Body of pancreas (tissue), 4 donors: ENCODE measurements at regions not wholly inside any gene's neighbourhood (a gene's known extent, or its start where the extent isn't known, plus 50 kb on each side); places are given as distances from the start of the nearest gene placed in this dataset.

Source experiments
- ATAC-seq: fragments of 150-250 bp; one replicate; pipeline ENCODE4 v1.9.1; 2016
- DNase-seq, 4 donors: peaks; one replicate each; pipeline ENCODE4 v3.0.0-alpha.2; 2019
- H3K27ac ChIP-seq, 4 donors: fragments of 200-600 bp; sonication (generic); 1 replicate in 3 of 4; 2 replicates in 1 of 4; pipeline versions ENCODE4 v1.5.1 to v1.6.1; 2016 to 2019; ENCODE audit warnings: mild to moderate bottlenecking in 1 of 4, mixed read lengths in 1 of 4, moderate library complexity in 1 of 4
- H3K27me3 ChIP-seq, 2 donors: fragments of 200-600 bp; sonication (generic); one replicate each; pipeline ENCODE4 v1.6.0; 2016; ENCODE audit warnings: mild to moderate bottlenecking in 1 of 2
- H3K36me3 ChIP-seq, 2 donors: fragments of 200-600 bp; sonication (generic); replicated peaks in 1 of 2; 2 replicates each; pipeline ENCODE4 v1.5.1; 2016; ENCODE audit warnings: low read depth in 2 of 2; ENCODE audit not compliant: insufficient read depth in 1 of 2
- H3K4me1 ChIP-seq: fragments of 200-600 bp; sonication (generic); one replicate; pipeline ENCODE4 v1.6.0; 2016
- H3K4me3 ChIP-seq, 2 donors: fragments of 200-600 bp; sonication (generic); 1 replicate in 1 of 2; 2 replicates in 1 of 2; pipeline ENCODE4 v1.5.1; 2016 to 2019
- H3K9me3 ChIP-seq, 3 donors: fragments of 200-600 bp; sonication (generic); 1 replicate in 2 of 3; 2 replicates in 1 of 3; pipeline ENCODE4 v1.5.1; 2016
- CTCF ChIP-seq, 7 experiments: fragments of 450-650 bp in 4 of 7; fragments of 200-600 bp in 3 of 7; sonication (generic) in 3 of 7; IDR thresholded peaks; one replicate each; pipeline ENCODE4 v1.5.1; 2016 to 2019; ENCODE audit warnings: antibody characterized with exemption in 7 of 7
- POLR2A ChIP-seq, 3 donors: fragments of 450-650 bp; IDR thresholded peaks; one replicate each; pipeline ENCODE4 v1.6.1; 2016; ENCODE audit warnings: antibody characterized with exemption in 3 of 3, mild to moderate bottlenecking in 2 of 3
- WGBS, 2 donors: methylation state at CpG; one replicate each; pipeline ENCODE4 v1.1.5; 2017; 5-methylcytosine and 5-hydroxymethylcytosine counted together
- intact Hi-C: fragments of 100-400 bp; cut with DNase I; formaldehyde crosslinking; loops from one replicate; pipeline ENCODE4 v1.15.1; 2023

DNA sequence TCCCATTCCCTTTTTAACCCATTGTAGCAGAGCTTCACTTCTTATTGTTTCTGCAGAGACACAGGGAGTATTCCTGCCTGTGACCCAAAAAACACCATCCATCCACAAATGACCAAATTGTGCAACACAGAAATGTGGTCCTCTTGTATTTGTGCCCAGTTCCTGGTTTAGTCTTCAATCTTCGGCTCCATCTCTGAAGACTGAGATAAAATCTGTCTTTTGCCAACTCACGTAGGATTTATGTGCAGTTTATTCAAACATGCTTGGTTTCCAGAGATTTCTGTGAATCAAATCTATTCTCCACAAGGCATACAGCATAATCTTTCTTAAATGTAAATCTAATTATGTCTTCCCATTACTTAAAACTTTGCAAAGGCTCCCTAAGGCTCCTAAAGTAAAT is 307.0 kb downstream of the AASDHPPT start:
- no peaks in the 10 kb centered on the region for H3K4me1 ChIP-seq
- no peaks in the 10 kb centered on the region for H3K36me3 ChIP-seq
- no peaks in the 10 kb centered on the region for H3K27me3 ChIP-seq
- TF ChIP-seq POLR2A (IDR thresholded peaks at IDR 0.05) = no peak
- TF ChIP-seq CTCF (IDR thresholded peaks at IDR 0.05) = no peak
- ATAC-seq = no peak
- no peaks in the 10 kb centered on the region for H3K9me3 ChIP-seq
- 57 to 70% methylated on average over 2 of the region's 2 CpGs for WGBS, 2 donors
- no peak overlapping the region for H3K4me3 ChIP-seq
- intact Hi-C loops = no loop called here
- DNase-seq = no peak
- no peak overlapping the region for H3K27ac ChIP-seq

GRCh38 chr11:106386519-106386918 is 309.1 kb downstream of the AASDHPPT start:
- Histone ChIP-seq H3K36me3 (no peaks in the 10 kb centered on the region), H3K9me3 (no peaks in the 10 kb centered on the region), H3K27me3 (no peaks in the 10 kb centered on the region), H3K4me1 (no peaks in the 10 kb centered on the region), H3K4me3 (no peak overlapping the region), H3K27ac (no peak overlapping the region)
- WGBS, 2 donors = 78% methylated on average over 2 of the region's 2 CpGs
- intact Hi-C loops = no loop called here
- no peak for DNase-seq
- TF ChIP-seq POLR2A (IDR thresholded peaks at IDR 0.05) (no peak), CTCF (IDR thresholded peaks at IDR 0.05) (no peak)
- no peak for ATAC-seq

DNA sequence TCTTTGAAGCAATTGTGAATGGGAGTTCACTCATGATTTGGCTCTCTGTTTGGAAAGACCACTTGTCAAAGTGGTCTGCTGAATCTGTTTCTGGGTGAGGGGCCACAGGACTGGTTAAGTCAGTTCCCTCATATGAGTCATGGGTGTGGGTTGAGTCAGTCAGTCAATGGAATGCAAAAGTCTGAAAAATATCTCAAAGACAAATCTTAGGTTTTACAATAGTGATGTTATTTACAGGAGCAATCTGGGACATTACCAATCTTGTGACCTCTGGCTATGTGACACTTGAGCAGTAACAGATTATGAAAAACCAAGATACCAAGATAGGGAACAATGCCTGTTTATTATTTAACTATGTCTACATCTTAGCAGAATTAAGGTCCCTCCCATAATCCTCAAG is 311.6 kb downstream of the AASDHPPT start:
- Histone ChIP-seq H3K27ac (no peak overlapping the region), H3K4me3 (no peak overlapping the region), H3K4me1 (no peaks in the 10 kb centered on the region), H3K9me3 (no peaks in the 10 kb centered on the region), H3K27me3 (no peaks in the 10 kb centered on the region), H3K36me3 (no peaks in the 10 kb centered on the region)
- no peak for DNase-seq
- intact Hi-C loops = no loop called here
- no peak for ATAC-seq
- TF ChIP-seq POLR2A (IDR thresholded peaks at IDR 0.05) (no peak), CTCF (IDR thresholded peaks at IDR 0.05) (no peak)

GRCh38 chr11:106390078-106390477 is 312.6 kb downstream of the AASDHPPT start:
- ATAC-seq (no peak), DNase-seq (no peak)
- Histone ChIP-seq H3K36me3 (no peaks in the 10 kb centered on the region), H3K27me3 (no peaks in the 10 kb centered on the region), H3K4me3 (no peak overlapping the region), H3K9me3 (no peaks in the 10 kb centered on the region), H3K27ac (no peak overlapping the region), H3K4me1 (no peaks in the 10 kb centered on the region)
- TF ChIP-seq POLR2A (IDR thresholded peaks at IDR 0.05) (no peak), CTCF (IDR thresholded peaks at IDR 0.05) (no peak)
- WGBS, 2 donors = 82 to 88% methylated on average over 3 of the region's 3 CpGs
- intact Hi-C loops = no loop called here

- ATAC-seq (no peak), DNase-seq (no peak)
- H3K27me3 ChIP-seq = no peaks in the 10 kb centered on the region
- intact Hi-C loops = no loop called here
- H3K4me1 ChIP-seq = no peaks in the 10 kb centered on the region
- no peak overlapping the region for H3K4me3 ChIP-seq
- no peak overlapping the region for H3K27ac ChIP-seq
- TF ChIP-seq CTCF (IDR thresholded peaks at IDR 0.05) (no peak), POLR2A (IDR thresholded peaks at IDR 0.05) (no peak)
- H3K36me3 ChIP-seq = no peaks in the 10 kb centered on the region
- WGBS, 2 donors = 29 to 47% methylated on average over 2 of the region's 2 CpGs
- H3K9me3 ChIP-seq = no peaks in the 10 kb centered on the region
Measured at GRCh38 chr11:106391771-106392420, 314.4 kb downstream of the AASDHPPT start.
